ENCODE measurements at regions not wholly inside any gene's neighbourhood (a gene's known extent, or its start where the extent isn't known, plus 50 kb on each side); places are given as distances from the start of the nearest gene placed in this dataset.

DNA sequence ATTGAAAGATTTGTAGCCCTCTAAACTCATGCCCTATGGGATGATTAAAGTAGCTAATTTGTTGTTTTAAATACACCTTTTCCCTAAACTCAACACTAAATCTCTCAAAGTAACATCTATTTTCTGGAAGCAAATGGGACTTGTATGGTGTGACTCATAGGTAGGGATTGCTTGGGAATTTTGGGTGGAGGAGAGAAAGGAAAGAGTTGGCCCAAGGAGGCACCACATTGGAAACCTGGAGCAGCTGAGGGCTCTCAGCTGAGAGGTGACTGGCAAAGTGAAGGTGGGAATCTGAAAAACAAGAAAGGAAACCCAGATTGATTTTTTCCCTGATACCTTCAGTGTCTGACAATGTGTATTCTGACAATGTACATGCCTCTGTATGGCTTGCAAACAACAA is 114.8 kb upstream of the PRICKLE1 start:
- no peaks in the 10 kb centered on the region for H4K20me1 ChIP-seq (ENCODE audit: control insufficient read depth, extremely low read depth, insufficient read depth, low read length)
- no peak for TF ChIP-seq EZH2 (IDR thresholded peaks at IDR 0.05; ENCODE audit: low read length)
- TF ChIP-seq CTCF (optimal IDR thresholded peaks at IDR 0.05 in 1 of 3, IDR thresholded peaks at IDR 0.05 in 1 of 3, conservative IDR thresholded peaks at IDR 0.05 in 1 of 3; ENCODE audit: extremely low read depth in 1 of 3, insufficient read depth in 2 of 3, low read length in 3 of 3), result no peak
- no peaks in the 10 kb centered on the region for H3K36me3 ChIP-seq (ENCODE audit: control insufficient read depth in 2 of 2, extremely low read depth in 1 of 2, insufficient read depth in 2 of 2, low read length in 2 of 2)
- FAIRE-seq (no peak), DNase-seq (ENCODE audit: low read depth, low spot score) (no peak)
- no peaks in the 10 kb centered on the region for H3K9me3 ChIP-seq (ENCODE audit: control insufficient read depth, low read depth, low read length)
- no peak overlapping the region for H3K27ac ChIP-seq (ENCODE audit: control insufficient read depth, insufficient read depth, low read length)
- H3K4me2 ChIP-seq (ENCODE audit: control insufficient read depth, extremely low read depth, insufficient read depth, low read depth, low read length), result no peak overlapping the region
- H3K4me3 ChIP-seq (ENCODE audit: control insufficient read depth in 2 of 3, extremely low read depth in 1 of 3, insufficient read depth in 2 of 3, low read depth in 1 of 3, low read length in 3 of 3), result no peak overlapping the region
- H3K4me1 ChIP-seq (ENCODE audit: control insufficient read depth, extremely low read depth, insufficient read depth, low read length), result peaks cover 22% of the 10 kb centered on the region
- dilution Hi-C loops (cut with MboI; ENCODE audit: extremely low pct_ligation_motif_present, low sequenced_read_pairs), result no loop called here
- H3K9me1 ChIP-seq (ENCODE audit: control insufficient read depth, extremely low read depth, insufficient read depth, low read length), result no peaks in the 10 kb centered on the region
- H3K9ac ChIP-seq (ENCODE audit: control insufficient read depth, extremely low read depth, insufficient read depth, low read length), result no peak overlapping the region
- no peaks in the 10 kb centered on the region for H3K27me3 ChIP-seq (ENCODE audit: control insufficient read depth, extremely low read depth, insufficient read depth, low read length)
- no peaks in the 10 kb centered on the region for H3K79me2 ChIP-seq (ENCODE audit: control insufficient read depth, insufficient read depth, low read length)
- no peak overlapping the region for H2AFZ ChIP-seq (ENCODE audit: control insufficient read depth, low read length)

DNA sequence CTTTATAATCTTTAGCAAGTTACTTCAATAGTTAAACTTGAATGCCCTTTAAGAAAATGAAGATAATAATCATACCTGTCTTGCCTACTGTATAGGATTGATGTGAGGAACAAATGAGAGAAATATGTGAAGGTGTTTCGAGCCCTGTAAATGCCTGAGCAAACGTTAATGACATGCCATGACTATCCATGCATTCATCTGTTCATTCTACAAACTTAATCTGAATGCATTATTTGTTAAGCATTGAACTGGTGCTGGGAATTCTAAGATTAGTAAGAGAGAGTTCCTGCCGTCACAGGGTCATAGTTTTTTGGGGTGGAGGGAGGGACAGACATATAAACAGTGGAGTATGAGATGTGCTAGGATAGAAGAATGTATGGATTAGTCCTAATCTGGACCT is 111.5 kb upstream of the PRICKLE1 start:
- peaks cover 17% of the 10 kb centered on the region for H3K4me1 ChIP-seq (ENCODE audit: control insufficient read depth, extremely low read depth, insufficient read depth, low read length)
- H3K36me3 ChIP-seq (ENCODE audit: control insufficient read depth in 2 of 2, extremely low read depth in 1 of 2, insufficient read depth in 2 of 2, low read length in 2 of 2), result no peaks in the 10 kb centered on the region
- dilution Hi-C loops (cut with MboI; ENCODE audit: extremely low pct_ligation_motif_present, low sequenced_read_pairs), result no loop called here
- no peaks in the 10 kb centered on the region for H3K9me1 ChIP-seq (ENCODE audit: control insufficient read depth, extremely low read depth, insufficient read depth, low read length)
- no peaks in the 10 kb centered on the region for H3K9me3 ChIP-seq (ENCODE audit: control insufficient read depth, low read depth, low read length)
- no peaks in the 10 kb centered on the region for H3K79me2 ChIP-seq (ENCODE audit: control insufficient read depth, insufficient read depth, low read length)
- H3K27me3 ChIP-seq (ENCODE audit: control insufficient read depth, extremely low read depth, insufficient read depth, low read length), result no peaks in the 10 kb centered on the region
- H2AFZ ChIP-seq (ENCODE audit: control insufficient read depth, low read length), result no peak overlapping the region
- TF ChIP-seq EZH2 (IDR thresholded peaks at IDR 0.05; ENCODE audit: low read length) (no peak), CTCF (optimal IDR thresholded peaks at IDR 0.05 in 1 of 3, IDR thresholded peaks at IDR 0.05 in 1 of 3, conservative IDR thresholded peaks at IDR 0.05 in 1 of 3; ENCODE audit: extremely low read depth in 1 of 3, insufficient read depth in 2 of 3, low read length in 3 of 3) (no peak)
- H4K20me1 ChIP-seq (ENCODE audit: control insufficient read depth, extremely low read depth, insufficient read depth, low read length), result no peaks in the 10 kb centered on the region
- no peak overlapping the region for H3K9ac ChIP-seq (ENCODE audit: control insufficient read depth, extremely low read depth, insufficient read depth, low read length)
- DNase-seq (ENCODE audit: low read depth, low spot score) (no peak), FAIRE-seq (no peak)
- H3K4me3 ChIP-seq (ENCODE audit: control insufficient read depth in 2 of 3, extremely low read depth in 1 of 3, insufficient read depth in 2 of 3, low read depth in 1 of 3, low read length in 3 of 3), result no peak overlapping the region
- no peak overlapping the region for H3K27ac ChIP-seq (ENCODE audit: control insufficient read depth, insufficient read depth, low read length)
- H3K4me2 ChIP-seq (ENCODE audit: control insufficient read depth, extremely low read depth, insufficient read depth, low read depth, low read length), result no peak overlapping the region

Data from keratinocyte (primary cell).